GM13976 (cell line): ENCODE measurements at regions not wholly inside any gene's neighbourhood (a gene's known extent, or its start where the extent isn't known, plus 50 kb on each side); places are given as distances from the start of the nearest gene placed in this dataset.

ENCODE experiments used
- DNase-seq: peaks from one replicate; pipeline ENCODE4 v3.0.0; 2012; ENCODE audit warnings: low spot score
- in situ Hi-C: fragments of 300-500 bp; cut with MboI; formaldehyde crosslinking; loops from one replicate; pipeline ENCODE4 v1.12.0; 2022; ENCODE audit warnings: low sequenced_read_pairs, mixed read lengths, inconsistent platforms; ENCODE audit not compliant: unreplicated experiment
- TF ChIP-seq, protein P1 (sequence below): IDR thresholded peaks from 2 replicates; pipeline ENCODE4 v1.5.1; 2012; ENCODE audit warnings: borderline replicate concordance, mild to moderate bottlenecking; ENCODE audit not compliant: insufficient read depth; ENCODE audit errors: extremely low read depth, missing control alignments, control extremely low read depth

DNA sequence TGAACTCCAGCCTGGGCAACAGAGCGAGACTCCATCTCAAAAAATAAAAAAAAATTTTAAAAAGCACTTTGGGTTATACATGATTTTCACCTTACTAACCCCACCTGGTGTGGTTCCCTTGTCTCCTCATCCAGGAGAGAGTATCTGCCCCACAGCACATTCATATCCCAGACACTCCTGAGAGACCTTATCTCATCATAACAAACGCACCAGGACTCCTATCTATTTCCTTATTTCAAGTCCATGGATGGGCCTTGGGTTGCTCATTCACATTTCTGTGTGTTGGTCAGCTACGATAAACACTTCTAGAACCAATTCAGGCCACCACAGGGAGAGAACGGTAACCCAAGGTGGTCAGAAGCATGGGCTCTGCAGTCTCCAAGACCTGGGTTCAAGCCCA lies 88.6 kb upstream of the SPATA12 start:
- TF ChIP-seq, protein P1, sequence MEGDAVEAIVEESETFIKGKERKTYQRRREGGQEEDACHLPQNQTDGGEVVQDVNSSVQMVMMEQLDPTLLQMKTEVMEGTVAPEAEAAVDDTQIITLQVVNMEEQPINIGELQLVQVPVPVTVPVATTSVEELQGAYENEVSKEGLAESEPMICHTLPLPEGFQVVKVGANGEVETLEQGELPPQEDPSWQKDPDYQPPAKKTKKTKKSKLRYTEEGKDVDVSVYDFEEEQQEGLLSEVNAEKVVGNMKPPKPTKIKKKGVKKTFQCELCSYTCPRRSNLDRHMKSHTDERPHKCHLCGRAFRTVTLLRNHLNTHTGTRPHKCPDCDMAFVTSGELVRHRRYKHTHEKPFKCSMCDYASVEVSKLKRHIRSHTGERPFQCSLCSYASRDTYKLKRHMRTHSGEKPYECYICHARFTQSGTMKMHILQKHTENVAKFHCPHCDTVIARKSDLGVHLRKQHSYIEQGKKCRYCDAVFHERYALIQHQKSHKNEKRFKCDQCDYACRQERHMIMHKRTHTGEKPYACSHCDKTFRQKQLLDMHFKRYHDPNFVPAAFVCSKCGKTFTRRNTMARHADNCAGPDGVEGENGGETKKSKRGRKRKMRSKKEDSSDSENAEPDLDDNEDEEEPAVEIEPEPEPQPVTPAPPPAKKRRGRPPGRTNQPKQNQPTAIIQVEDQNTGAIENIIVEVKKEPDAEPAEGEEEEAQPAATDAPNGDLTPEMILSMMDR: no peak
- DNase-seq: no peak
- in situ Hi-C loops: no loop called here

GRCh38 chr3:56971261-56971660 lies 89.2 kb upstream of the SPATA12 start:
- in situ Hi-C loops: no loop called here
- no peak for DNase-seq
- TF ChIP-seq, protein P1: no peak

- DNase-seq: peak; percentile 60
- in situ Hi-C loops: no loop called here
- TF ChIP-seq, protein P1: no peak
Observed at GRCh38 chr3:56970461-56970879, 90.0 kb upstream of the SPATA12 start.

GRCh38 chr3:56969851-56970250 lies 90.6 kb upstream of the SPATA12 start:
- no peak for DNase-seq
- TF ChIP-seq, protein P1: no peak
- in situ Hi-C loops: no loop called here

- in situ Hi-C loops: no loop called here
- TF ChIP-seq, protein P1: no peak
- DNase-seq: no peak
Observed at GRCh38 chr3:56966509-56966908, 94.0 kb upstream of the SPATA12 start.

DNA sequence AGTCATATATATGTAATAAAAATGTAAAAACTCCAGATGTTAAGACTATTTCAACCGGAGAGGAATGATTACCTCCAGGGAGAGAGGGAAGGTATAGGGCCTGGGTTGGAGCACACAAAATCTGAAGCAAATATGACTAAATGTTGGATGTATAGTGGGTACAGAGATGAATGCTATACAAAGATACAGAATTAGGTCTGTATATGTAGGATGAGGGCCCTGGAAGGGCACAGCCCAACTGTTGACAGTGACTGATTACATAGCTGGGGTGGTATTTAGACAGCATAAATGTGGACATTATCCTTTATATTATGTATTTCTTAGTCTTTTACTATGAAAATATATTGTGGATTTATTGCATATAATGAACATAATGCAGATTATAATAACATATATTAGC lies 94.4 kb upstream of the SPATA12 start:
- TF ChIP-seq, protein P1: no peak
- in situ Hi-C loops: no loop called here
- no peak for DNase-seq

DNA sequence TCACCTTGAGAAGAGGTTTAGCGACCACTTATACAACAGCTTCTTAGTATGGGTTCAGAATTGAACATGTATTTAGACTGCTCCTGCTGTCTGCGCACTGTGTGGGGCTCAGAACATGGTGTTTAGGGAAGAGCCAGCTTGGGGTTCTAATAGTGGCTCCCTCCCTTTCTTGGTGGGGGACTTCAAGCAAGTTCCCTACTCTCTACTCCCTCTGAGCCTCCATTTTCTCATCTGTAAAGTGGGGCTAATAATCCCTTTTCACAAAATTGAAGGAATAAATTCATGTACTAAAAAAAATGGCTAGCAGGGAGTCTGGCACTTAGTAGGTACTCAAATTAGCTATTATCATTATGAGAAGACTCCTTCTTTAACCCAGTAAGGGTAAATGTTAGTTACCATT lies 97.5 kb upstream of the SPATA12 start:
- TF ChIP-seq, protein P1: no peak
- in situ Hi-C loops: no loop called here
- DNase-seq: no peak
